HG03066 (cell line): ENCODE measurements at regions not wholly inside any gene's neighbourhood (a gene's known extent, or its start where the extent isn't known, plus 50 kb on each side); places are given as distances from the start of the nearest gene placed in this dataset.

Experiments
- ATAC-seq: cut with Tn5 transposase; IDR thresholded peaks from one replicate; pipeline ENCODE4 v1.9.1; 2021; ENCODE audit warnings: low read depth; ENCODE audit not compliant: unreplicated experiment

- ATAC-seq, result no peak
Measured at GRCh38 chr7:47221826-47222225, 360.1 kb downstream of the TNS3 start.

- no peak for ATAC-seq
Measured at GRCh38 chr7:47218378-47219176, 363.3 kb downstream of the TNS3 start.

- no peak for ATAC-seq
Measured at GRCh38 chr7:47217570-47218360, 364.1 kb downstream of the TNS3 start.

GRCh38 chr7:47217086-47217485, 364.8 kb downstream of the TNS3 start:
- no peak for ATAC-seq

GRCh38 chr7:47216439-47216838, 365.5 kb downstream of the TNS3 start:
- no peak for ATAC-seq

- ATAC-seq, result no peak
Measured at GRCh38 chr7:47215640-47216039, 366.3 kb downstream of the TNS3 start.

GRCh38 chr7:47215049-47215448, 366.9 kb downstream of the TNS3 start:
- ATAC-seq, result no peak

- no peak for ATAC-seq
Measured at GRCh38 chr7:47213276-47213675, 368.6 kb downstream of the TNS3 start.

GRCh38 chr7:47211519-47211973, 370.4 kb downstream of the TNS3 start:
- no peak for ATAC-seq

GRCh38 chr7:47210281-47210854, 371.5 kb downstream of the TNS3 start:
- no peak for ATAC-seq

GRCh38 chr7:47207956-47208355, 374.0 kb downstream of the TNS3 start:
- no peak for ATAC-seq

- ATAC-seq, result no peak
Measured at GRCh38 chr7:47204709-47205108, 377.2 kb downstream of the TNS3 start.

GRCh38 chr7:47202146-47202783, 379.6 kb downstream of the TNS3 start:
- ATAC-seq, result no peak

GRCh38 chr7:47198159-47198558, 383.8 kb downstream of the TNS3 start:
- ATAC-seq, result no peak

- no peak for ATAC-seq
Measured at GRCh38 chr7:47197486-47197885, 384.4 kb downstream of the TNS3 start.

GRCh38 chr7:47196737-47197136, 385.2 kb downstream of the TNS3 start:
- ATAC-seq, result no peak

GRCh38 chr7:47196106-47196645, 385.7 kb downstream of the TNS3 start:
- no peak for ATAC-seq

GRCh38 chr7:47195641-47196040, 386.3 kb downstream of the TNS3 start:
- ATAC-seq, result no peak

GRCh38 chr7:47194516-47195057, 387.3 kb downstream of the TNS3 start:
- ATAC-seq, result no peak

- no peak for ATAC-seq
Measured at GRCh38 chr7:47192978-47193377, 388.9 kb downstream of the TNS3 start.
